Astrocyte (in vitro differentiated cells and primary cell): ENCODE measurements at regions not wholly inside any gene's neighbourhood (a gene's known extent, or its start where the extent isn't known, plus 50 kb on each side); places are given as distances from the start of the nearest gene placed in this dataset.

ENCODE experiments used
- DNase-seq: peaks from one replicate; pipeline ENCODE4 v3.0.0-alpha.2; 2010; ENCODE audit warnings: low read depth
- FAIRE-seq: peaks from 2 replicates; lab custom pipeline; 2011; peaks lifted over from hg19 to GRCh38; lab: Jason Lieb, UNC
- H2AFZ ChIP-seq: 2 replicates; pipeline ENCODE4 v1.6.0; 2012; ENCODE audit warnings: low read depth, low read length, inconsistent platforms
- H3K27ac ChIP-seq: 2 replicates; pipeline ENCODE4 v1.5.1; 2011; ENCODE audit warnings: low read depth, low read length, inconsistent platforms
- H3K27me3 ChIP-seq: 2 replicates; pipeline ENCODE4 v1.6.0; 2011; ENCODE audit warnings: low read length, inconsistent platforms; ENCODE audit not compliant: insufficient read depth
- H3K36me3 ChIP-seq: 2 replicates; pipeline ENCODE4 v1.5.1; 2011; ENCODE audit warnings: low read length, inconsistent platforms; ENCODE audit not compliant: insufficient read depth
- H3K4me1 ChIP-seq: 2 replicates; pipeline ENCODE4 v1.5.1; 2011; ENCODE audit warnings: low read length, inconsistent platforms; ENCODE audit not compliant: insufficient read depth
- H3K4me2 ChIP-seq: 2 replicates; pipeline ENCODE4 v1.6.0; 2012; ENCODE audit warnings: low read length, inconsistent platforms
- H3K4me3 ChIP-seq: 2 replicates; pipeline ENCODE4 v1.5.1; 2011; ENCODE audit warnings: low read depth, mild to moderate bottlenecking, low read length, inconsistent platforms; ENCODE audit not compliant: insufficient read depth
- H3K79me2 ChIP-seq: 2 replicates; pipeline ENCODE4 v1.6.0; 2012; ENCODE audit warnings: mild to moderate bottlenecking, low read length, inconsistent platforms; ENCODE audit not compliant: insufficient read depth
- H3K9ac ChIP-seq: 2 replicates; pipeline ENCODE4 v1.6.0; 2012; ENCODE audit warnings: mild to moderate bottlenecking, low read length, inconsistent platforms
- H3K9me3 ChIP-seq: 2 replicates; pipeline ENCODE4 v1.5.1; 2012; ENCODE audit warnings: low read depth, mild to moderate bottlenecking, low read length, inconsistent platforms; ENCODE audit not compliant: insufficient read depth
- H4K20me1 ChIP-seq: 2 replicates; pipeline ENCODE4 v1.6.0; 2012; ENCODE audit warnings: low read length, inconsistent platforms; ENCODE audit not compliant: insufficient read depth
- H3K27ac Mint-ChIP-seq: one replicate; pipeline ENCODE4 v1.8.0; 2021; ENCODE audit warnings: mild to moderate bottlenecking, mixed read lengths; ENCODE audit not compliant: unreplicated experiment
- H3K27me3 Mint-ChIP-seq: one replicate; pipeline ENCODE4 v1.8.0; 2021; ENCODE audit warnings: low read depth, mixed read lengths; ENCODE audit not compliant: unreplicated experiment
- H3K36me3 Mint-ChIP-seq: one replicate; pipeline ENCODE4 v1.8.0; 2021; ENCODE audit warnings: low read depth, mixed read lengths; ENCODE audit not compliant: unreplicated experiment
- H3K4me1 Mint-ChIP-seq: one replicate; pipeline ENCODE4 v1.8.0; 2021; ENCODE audit warnings: low read depth, mixed read lengths; ENCODE audit not compliant: unreplicated experiment
- H3K4me3 Mint-ChIP-seq: one replicate; pipeline ENCODE4 v1.8.0; 2021; ENCODE audit warnings: mild to moderate bottlenecking, moderate library complexity, mixed read lengths; ENCODE audit not compliant: unreplicated experiment
- H3K9me3 Mint-ChIP-seq: one replicate; pipeline ENCODE4 v1.8.0; 2021; ENCODE audit warnings: mild to moderate bottlenecking, mixed read lengths; ENCODE audit not compliant: unreplicated experiment
- CTCF ChIP-seq: IDR thresholded peaks from 2 replicates; pipeline ENCODE4 v1.5.1; 2011; ENCODE audit warnings: low read depth, mild to moderate bottlenecking, inconsistent platforms, low read length, moderate library complexity; ENCODE audit not compliant: insufficient read depth
- EZH2 ChIP-seq: IDR thresholded peaks from 2 replicates; pipeline ENCODE4 v1.6.1; 2012; ENCODE audit warnings: mild to moderate bottlenecking, low read length, inconsistent platforms; ENCODE audit not compliant: insufficient read depth

DNA sequence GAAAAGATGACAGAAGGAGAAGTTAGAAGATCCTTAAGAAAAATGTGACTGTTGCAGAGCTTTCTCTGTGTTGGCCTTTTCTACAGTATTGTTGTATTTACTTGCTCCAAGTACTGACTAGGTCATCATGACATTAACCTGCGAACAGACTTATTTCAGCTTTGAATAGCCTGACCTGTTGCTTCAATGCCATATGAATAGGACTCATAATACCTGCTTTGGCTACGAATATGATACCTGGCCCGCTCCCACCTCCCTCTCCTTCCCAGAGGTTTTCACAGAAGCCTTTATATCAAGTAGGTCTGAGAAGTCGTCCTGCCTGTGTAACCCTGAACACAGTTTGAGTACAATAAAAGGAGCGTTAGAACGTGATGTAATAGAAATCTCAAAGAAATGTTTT, 169.6 kb upstream of the PGR start:
- Histone ChIP-seq H4K20me1 (no peaks in the 10 kb centered on the region), H3K27me3 (no peaks in the 10 kb centered on the region), H3K4me1 (no peaks in the 10 kb centered on the region), H3K9ac (no peak overlapping the region), H3K4me2 (no peak overlapping the region), H3K79me2 (no peaks in the 10 kb centered on the region), H3K4me3 (no peak overlapping the region), H2AFZ (no peak overlapping the region), H3K9me3 (peaks cover 2% of the 10 kb centered on the region), H3K27ac (no peak overlapping the region), H3K36me3 (no peaks in the 10 kb centered on the region)
- Mint-ChIP-seq H3K27ac (no peak overlapping the region), H3K4me1 (peaks cover 7% of the 10 kb centered on the region), H3K4me3 (no peak overlapping the region), H3K27me3 (no peaks in the 10 kb centered on the region), H3K9me3 (peaks cover 2% of the 10 kb centered on the region), H3K36me3 (no peaks in the 10 kb centered on the region)
- DNase-seq (no peak), FAIRE-seq (no peak)
- TF ChIP-seq EZH2, result no peak
- no peak for TF ChIP-seq CTCF

GRCh38 chr11:101296896-101297295, 167.3 kb upstream of the PGR start:
- Histone ChIP-seq H3K27me3 (no peaks in the 10 kb centered on the region), H3K4me2 (no peak overlapping the region), H3K79me2 (no peaks in the 10 kb centered on the region), H2AFZ (no peak overlapping the region), H3K27ac (no peak overlapping the region), H3K4me3 (no peak overlapping the region), H3K9me3 (peaks cover 2% of the 10 kb centered on the region), H3K9ac (no peak overlapping the region), H4K20me1 (no peaks in the 10 kb centered on the region), H3K4me1 (no peaks in the 10 kb centered on the region), H3K36me3 (no peaks in the 10 kb centered on the region)
- DNase-seq, result no peak
- H3K27ac Mint-ChIP-seq, result no peak overlapping the region
- peaks cover 2% of the 10 kb centered on the region for H3K9me3 Mint-ChIP-seq
- TF ChIP-seq CTCF (no peak), EZH2 (no peak)
- FAIRE-seq, result no peak
- peaks cover 2% of the 10 kb centered on the region for H3K27me3 Mint-ChIP-seq
- peaks cover 7% of the 10 kb centered on the region for H3K4me1 Mint-ChIP-seq
- no peak overlapping the region for H3K4me3 Mint-ChIP-seq
- H3K36me3 Mint-ChIP-seq, result no peaks in the 10 kb centered on the region

DNA sequence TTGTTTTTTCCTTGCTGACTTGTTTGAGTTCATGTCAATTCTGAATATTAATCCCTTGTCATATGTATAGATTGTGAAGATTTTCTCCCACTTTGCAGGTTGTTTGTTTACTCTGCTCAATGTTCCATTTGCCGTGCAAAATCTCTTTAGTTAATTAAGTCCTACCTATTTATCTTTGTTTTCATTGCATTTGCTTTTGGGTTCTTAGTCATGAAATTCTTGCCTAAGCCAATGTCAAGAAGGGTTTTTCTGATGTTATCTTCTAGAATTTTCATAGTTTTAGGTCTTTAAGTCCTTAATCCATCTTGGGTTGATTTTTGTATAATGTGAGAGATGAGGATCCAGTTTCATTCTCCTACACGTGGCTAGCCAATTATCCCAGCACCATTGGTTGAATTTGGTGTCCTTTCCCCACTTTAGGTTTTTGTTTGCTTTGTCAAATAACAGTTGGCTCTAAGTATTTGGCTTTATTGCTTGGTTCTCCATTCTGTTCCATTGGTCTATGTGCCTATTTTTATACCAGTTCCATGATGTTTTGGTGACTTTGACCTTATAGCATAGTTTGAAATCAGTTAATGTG, 163.1 kb upstream of the PGR start:
- FAIRE-seq (no peak), DNase-seq (no peak)
- Mint-ChIP-seq H3K27ac (no peak overlapping the region), H3K36me3 (no peaks in the 10 kb centered on the region), H3K27me3 (peaks cover 2% of the 10 kb centered on the region), H3K9me3 (peaks cover 2% of the 10 kb centered on the region), H3K4me3 (no peak overlapping the region), H3K4me1 (peaks cover 7% of the 10 kb centered on the region)
- Histone ChIP-seq H3K4me3 (no peak overlapping the region), H3K4me1 (no peaks in the 10 kb centered on the region), H3K79me2 (no peaks in the 10 kb centered on the region), H3K9ac (no peak overlapping the region), H3K27me3 (no peaks in the 10 kb centered on the region), H3K4me2 (no peak overlapping the region), H3K36me3 (no peaks in the 10 kb centered on the region), H3K9me3 (peaks cover 2% of the 10 kb centered on the region), H2AFZ (no peak overlapping the region), H3K27ac (no peak overlapping the region), H4K20me1 (no peaks in the 10 kb centered on the region)
- TF ChIP-seq EZH2 (no peak), CTCF (no peak)
